ENCODE measurements at regions not wholly inside any gene's neighbourhood (a gene's known extent, or its start where the extent isn't known, plus 50 kb on each side); places are given as distances from the start of the nearest gene placed in this dataset.

DNA sequence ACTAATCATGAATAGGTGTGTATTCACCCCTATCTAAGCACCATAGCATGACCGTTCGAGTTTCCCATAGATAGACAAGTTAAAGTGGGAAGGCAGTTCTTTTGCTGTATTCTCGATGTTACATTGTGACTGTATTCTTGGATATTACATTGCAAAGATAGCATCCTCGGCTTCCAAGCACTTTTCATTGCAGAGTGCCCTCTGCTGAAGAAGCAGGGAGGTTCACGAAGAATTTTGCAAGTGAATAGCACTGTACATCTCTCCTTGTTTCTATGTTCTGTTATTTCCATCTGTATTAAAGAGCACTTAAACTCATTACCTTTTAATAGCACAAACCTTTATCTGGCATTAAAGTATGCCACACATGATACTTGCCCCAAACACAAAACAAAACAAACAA, 426.7 kb upstream of the ARX start:
- FAIRE-seq: no peak
- H3K9me3 ChIP-seq (replicated peaks; ENCODE audit: control insufficient read depth, insufficient read depth, low read length): no peaks in the 10 kb centered on the region
- no peaks in the 10 kb centered on the region for H3K27me3 ChIP-seq (replicated peaks in 1 of 2; ENCODE audit: control insufficient read depth in 2 of 2, insufficient read depth in 2 of 2, low read length in 1 of 2)
- no peak overlapping the region for H3K9ac ChIP-seq (ENCODE audit: control insufficient read depth, insufficient read depth, low read length)
- ChIA-PET SMC1A (ENCODE audit: uncharacterized antibody, unreplicated experiment) (no interaction called here), POLR2A (no interaction called here), CTCF (no interaction called here), RAD21 (ENCODE audit: unreplicated experiment) (no interaction called here)
- intact Hi-C loops (cut with micrococcal nuclease; ENCODE audit: unreplicated experiment): no loop called here
- ATAC-seq: no peak
- no peak overlapping the region for H2AFZ ChIP-seq (ENCODE audit: control insufficient read depth, low read depth, low read length)
- in situ Hi-C loops (cut with MboI): no loop called here
- DNase-seq (ENCODE audit: low read depth, low spot score): no peak
- TF ChIP-seq E4F1 (IDR thresholded peaks at IDR 0.05; ENCODE audit: borderline replicate concordance, partially characterized antibody): no peak
- no peak for TF ChIP-seq NRF1 (conservative IDR thresholded peaks at IDR 0.05; ENCODE audit: low read depth, low read length)
- TF ChIP-seq ZSCAN29 (IDR thresholded peaks at IDR 0.05): no peak
- no peak for TF ChIP-seq MYB (IDR thresholded peaks at IDR 0.05; ENCODE audit: borderline replicate concordance, low read depth, low read length)
- no peak for TF ChIP-seq HCFC1 (IDR thresholded peaks at IDR 0.05; ENCODE audit: low read length)
- TF ChIP-seq MYC (IDR thresholded peaks at IDR 0.05; ENCODE audit: insufficient read depth, insufficient read length, insufficient replicate concordance, low read length, severe bottlenecking): no peak
- no peak for TF ChIP-seq EP300 (IDR thresholded peaks at IDR 0.05; ENCODE audit: borderline replicate concordance in 1 of 2, control insufficient read depth in 1 of 2, low read depth in 2 of 2, low read length in 2 of 2)
- no peak for TF ChIP-seq MEF2A (IDR thresholded peaks at IDR 0.05; ENCODE audit: insufficient read depth, low read depth, low read length)
- TF ChIP-seq TBL1XR1 (IDR thresholded peaks at IDR 0.05; ENCODE audit: low read depth, low read length): no peak
- TF ChIP-seq ZBTB33 (IDR thresholded peaks at IDR 0.05): no peak
- TF ChIP-seq RELB (IDR thresholded peaks at IDR 0.05; ENCODE audit: low read depth): no peak
- no peak for TF ChIP-seq EED (IDR thresholded peaks at IDR 0.05; ENCODE audit: low read depth)
- no peak for TF ChIP-seq TAF1 (IDR thresholded peaks at IDR 0.05; ENCODE audit: borderline replicate concordance, low read depth, low read length)
- no peak for TF ChIP-seq ELK1 (IDR thresholded peaks at IDR 0.05; ENCODE audit: low read depth, low read length)
- no peak for TF ChIP-seq POU2F2 (IDR thresholded peaks at IDR 0.05; ENCODE audit: borderline replicate concordance, low read depth, low read length)
- no peak for TF ChIP-seq FOXM1 (IDR thresholded peaks at IDR 0.05; ENCODE audit: low read depth, low read length)
- H3K36me3 ChIP-seq (ENCODE audit: control insufficient read depth in 2 of 2, insufficient read depth in 2 of 2, low read length in 1 of 2): no peaks in the 10 kb centered on the region
- H3K4me2 ChIP-seq (ENCODE audit: control insufficient read depth, insufficient read depth): no peak overlapping the region
- H3K4me3 ChIP-seq: no peak overlapping the region
- no peaks in the 10 kb centered on the region for H3K4me1 ChIP-seq (ENCODE audit: control insufficient read depth, insufficient read depth, low read length)
- no peaks in the 10 kb centered on the region for H4K20me1 ChIP-seq (ENCODE audit: control insufficient read depth, insufficient read depth)
- 13% methylated on average over 5 of the region's 5 CpGs for WGBS (ENCODE audit: insufficient coverage, insufficient replicate concordance, low lambda C conversion rate, missing lambda C conversion rate)
- no TSS peak for BruUV-seq (replicated peaks)
- H3K27ac ChIP-seq (ENCODE audit: control insufficient read depth, insufficient read depth): no peak overlapping the region
- H3K79me2 ChIP-seq (ENCODE audit: control insufficient read depth, insufficient read depth, low read length): no peaks in the 10 kb centered on the region
